ENCODE measurements at regions not wholly inside any gene's neighbourhood (a gene's known extent, or its start where the extent isn't known, plus 50 kb on each side); places are given as distances from the start of the nearest gene placed in this dataset.

DNA sequence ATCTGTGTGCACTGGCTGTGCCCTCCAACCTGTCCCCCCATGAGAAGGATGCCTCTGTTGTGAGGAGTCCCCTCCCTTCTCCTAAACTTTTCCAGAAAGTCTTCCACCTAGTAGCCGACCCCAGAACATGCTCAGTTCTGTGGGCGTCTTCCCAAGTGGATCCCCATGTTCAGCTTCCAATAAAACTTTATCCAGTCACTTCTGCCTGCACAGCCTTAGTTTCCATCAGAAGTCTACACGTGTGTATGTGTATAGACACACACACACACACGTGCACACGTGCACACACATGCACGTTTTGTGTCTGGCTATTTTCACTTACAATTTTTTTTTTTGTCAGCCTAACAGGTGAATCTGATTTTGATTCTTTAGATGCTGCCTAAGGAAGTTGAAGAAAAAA, 115.1 kb downstream of the RTP5 start:
- TF ChIP-seq, protein P1, sequence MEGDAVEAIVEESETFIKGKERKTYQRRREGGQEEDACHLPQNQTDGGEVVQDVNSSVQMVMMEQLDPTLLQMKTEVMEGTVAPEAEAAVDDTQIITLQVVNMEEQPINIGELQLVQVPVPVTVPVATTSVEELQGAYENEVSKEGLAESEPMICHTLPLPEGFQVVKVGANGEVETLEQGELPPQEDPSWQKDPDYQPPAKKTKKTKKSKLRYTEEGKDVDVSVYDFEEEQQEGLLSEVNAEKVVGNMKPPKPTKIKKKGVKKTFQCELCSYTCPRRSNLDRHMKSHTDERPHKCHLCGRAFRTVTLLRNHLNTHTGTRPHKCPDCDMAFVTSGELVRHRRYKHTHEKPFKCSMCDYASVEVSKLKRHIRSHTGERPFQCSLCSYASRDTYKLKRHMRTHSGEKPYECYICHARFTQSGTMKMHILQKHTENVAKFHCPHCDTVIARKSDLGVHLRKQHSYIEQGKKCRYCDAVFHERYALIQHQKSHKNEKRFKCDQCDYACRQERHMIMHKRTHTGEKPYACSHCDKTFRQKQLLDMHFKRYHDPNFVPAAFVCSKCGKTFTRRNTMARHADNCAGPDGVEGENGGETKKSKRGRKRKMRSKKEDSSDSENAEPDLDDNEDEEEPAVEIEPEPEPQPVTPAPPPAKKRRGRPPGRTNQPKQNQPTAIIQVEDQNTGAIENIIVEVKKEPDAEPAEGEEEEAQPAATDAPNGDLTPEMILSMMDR (conservative IDR thresholded peaks at IDR 0.05; ENCODE audit: low read length): no peak
- no peak for TF ChIP-seq EZH2phosphoT487 (IDR thresholded peaks at IDR 0.05; ENCODE audit: borderline replicate concordance, low read depth, low read length)
